ENCODE measurements at regions not wholly inside any gene's neighbourhood (a gene's known extent, or its start where the extent isn't known, plus 50 kb on each side); places are given as distances from the start of the nearest gene placed in this dataset.

DNA sequence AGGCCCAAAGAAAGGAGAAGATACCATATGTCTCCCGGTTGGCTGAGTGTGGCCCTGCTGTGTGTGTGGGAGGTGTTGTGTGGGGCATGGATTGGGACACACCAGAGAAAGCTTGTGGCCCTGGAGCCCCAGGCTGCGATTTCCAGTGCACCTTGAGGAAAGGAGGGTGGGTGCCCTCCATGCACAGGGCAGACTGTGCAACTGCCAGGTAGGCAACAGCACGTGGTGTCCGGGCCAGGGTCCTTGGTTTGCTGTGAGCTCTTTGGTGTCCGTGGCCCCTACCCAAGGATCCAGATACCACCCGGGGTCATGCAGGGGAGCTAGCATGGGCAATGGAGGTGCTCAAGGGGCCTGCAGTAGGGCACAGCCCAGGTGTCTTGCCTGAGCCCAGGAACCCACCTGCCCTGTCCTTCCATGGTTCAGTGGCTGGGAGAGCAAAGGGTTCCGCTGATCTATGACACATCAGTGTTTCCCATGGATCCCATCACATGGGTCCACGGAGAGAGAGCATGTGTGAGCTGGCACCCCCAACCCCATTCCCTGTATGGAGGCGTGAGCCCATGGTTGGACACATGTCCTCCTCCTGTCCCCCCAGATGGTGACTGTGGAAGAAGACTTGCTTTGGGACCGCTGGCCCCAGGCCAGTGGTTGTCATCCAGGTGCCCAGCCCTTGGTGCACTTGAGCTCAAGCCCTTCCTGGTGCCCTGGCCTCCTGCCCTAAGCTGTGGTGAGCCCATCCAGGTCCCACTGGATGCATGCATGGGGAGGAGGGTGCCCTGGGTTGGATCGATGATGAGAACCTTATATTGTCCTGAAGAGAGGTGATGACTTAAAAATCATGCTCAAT is 223.4 kb downstream of the SNRPN start:
- Histone ChIP-seq H3K36me3 (ENCODE audit: control insufficient read depth, insufficient read depth, low read length) (no peaks in the 10 kb centered on the region), H3K27ac (ENCODE audit: low read depth, low read length) (no peak overlapping the region), H3K9me3 (ENCODE audit: control insufficient read depth, insufficient read depth, low read length) (peaks cover 95% of the 10 kb centered on the region), H3K27me3 (ENCODE audit: control insufficient read depth, insufficient read depth, low read length) (no peaks in the 10 kb centered on the region), H3K4me1 (ENCODE audit: control insufficient read depth, insufficient read depth, low read length) (no peaks in the 10 kb centered on the region), H3K9ac (ENCODE audit: low read depth, low read length) (no peak overlapping the region), H3K4me3 (ENCODE audit: low read depth, low read length) (no peak overlapping the region)

- no peak overlapping the region for H3K9ac ChIP-seq (ENCODE audit: low read depth, low read length)
- no peak overlapping the region for H3K4me3 ChIP-seq (ENCODE audit: low read depth, low read length)
- no peaks in the 10 kb centered on the region for H3K4me1 ChIP-seq (ENCODE audit: control insufficient read depth, insufficient read depth, low read length)
- no peaks in the 10 kb centered on the region for H3K27me3 ChIP-seq (ENCODE audit: control insufficient read depth, insufficient read depth, low read length)
- no peaks in the 10 kb centered on the region for H3K36me3 ChIP-seq (ENCODE audit: control insufficient read depth, insufficient read depth, low read length)
- no peak overlapping the region for H3K27ac ChIP-seq (ENCODE audit: low read depth, low read length)
- H3K9me3 ChIP-seq (ENCODE audit: control insufficient read depth, insufficient read depth, low read length): peaks cover 95% of the 10 kb centered on the region
These were observed 224.3 kb downstream of the SNRPN start for GRCh38 chr15:25178835-25179672.

DNA sequence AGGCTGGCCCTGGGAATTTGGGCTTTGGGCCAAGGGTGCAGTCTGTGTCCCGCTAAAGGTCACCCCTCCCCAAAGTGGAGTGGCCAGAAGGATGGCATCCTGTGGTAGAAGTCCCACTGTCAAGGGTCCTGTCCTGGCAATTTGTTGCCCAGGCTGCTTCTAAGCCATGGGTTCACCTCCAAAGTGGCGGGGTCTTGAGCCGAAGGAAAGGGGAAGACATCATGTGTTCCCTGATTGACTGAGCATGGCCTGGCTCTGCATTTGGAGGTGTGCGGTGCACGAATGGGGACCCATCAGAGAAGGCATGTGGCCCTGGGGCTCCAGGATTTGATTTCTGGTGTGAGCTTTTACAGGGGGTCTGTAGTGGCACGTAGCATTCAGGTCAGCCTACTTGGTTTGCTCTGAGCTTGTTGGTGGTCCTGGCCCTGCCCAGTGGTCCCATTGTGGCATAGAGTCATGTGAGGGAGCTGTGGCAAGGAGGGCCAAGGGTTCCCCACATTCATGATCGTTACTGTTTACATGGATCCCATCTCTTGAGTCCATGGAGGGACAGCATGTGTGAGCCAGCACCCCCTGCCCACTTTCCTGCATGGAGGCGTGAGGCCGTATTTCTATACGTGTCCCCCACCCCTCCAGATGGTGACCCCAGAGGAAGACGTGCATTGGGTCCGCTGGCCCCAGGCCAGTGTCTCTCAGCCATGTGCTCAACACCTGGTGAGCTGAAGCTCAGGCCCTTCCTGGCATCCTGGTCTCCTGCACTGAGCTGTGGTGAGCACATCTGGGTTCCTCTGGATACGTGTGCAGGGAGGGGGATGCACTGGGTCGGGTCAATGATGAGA is 225.1 kb downstream of the SNRPN start:
- H3K36me3 ChIP-seq (ENCODE audit: control insufficient read depth, insufficient read depth, low read length): no peaks in the 10 kb centered on the region
- no peaks in the 10 kb centered on the region for H3K27me3 ChIP-seq (ENCODE audit: control insufficient read depth, insufficient read depth, low read length)
- H3K9ac ChIP-seq (ENCODE audit: low read depth, low read length): no peak overlapping the region
- H3K4me1 ChIP-seq (ENCODE audit: control insufficient read depth, insufficient read depth, low read length): no peaks in the 10 kb centered on the region
- H3K27ac ChIP-seq (ENCODE audit: low read depth, low read length): no peak overlapping the region
- peaks cover 94% of the 10 kb centered on the region for H3K9me3 ChIP-seq (ENCODE audit: control insufficient read depth, insufficient read depth, low read length)
- no peak overlapping the region for H3K4me3 ChIP-seq (ENCODE audit: low read depth, low read length)

DNA sequence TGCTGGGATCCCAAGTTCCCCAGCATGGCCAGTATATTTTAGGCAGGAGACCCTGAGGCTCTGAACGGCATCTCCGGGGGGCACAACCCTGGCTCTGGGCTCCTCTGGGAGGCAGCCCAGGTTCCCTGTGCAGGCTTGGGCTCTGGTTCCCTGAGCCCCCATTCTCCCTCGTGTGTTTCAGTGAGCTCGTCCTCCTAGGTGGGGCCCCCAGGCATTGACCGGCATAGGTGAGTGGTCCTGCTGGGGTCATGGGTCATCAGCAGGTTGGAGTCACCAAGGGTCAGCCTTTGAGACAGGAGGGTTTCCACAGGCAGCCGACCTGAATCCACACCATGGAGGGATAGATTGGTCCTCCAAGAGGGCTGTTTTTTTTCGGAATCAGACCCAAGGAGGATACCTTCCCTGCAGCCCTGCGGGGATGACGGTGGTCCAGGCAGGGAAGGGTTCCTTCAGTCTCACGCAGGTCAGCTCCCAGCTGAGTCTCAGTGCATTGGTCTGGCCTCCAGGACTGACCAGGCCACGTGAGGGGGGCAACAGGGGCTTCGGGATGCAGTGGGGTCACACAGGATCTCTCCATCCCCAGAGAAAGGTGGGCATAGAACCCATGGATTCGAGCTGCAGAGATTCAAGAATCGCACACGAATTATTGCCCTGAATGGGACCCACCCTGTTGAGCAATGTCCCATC is 226.0 kb downstream of the SNRPN start:
- Histone ChIP-seq H3K9ac (ENCODE audit: low read depth, low read length) (no peak overlapping the region), H3K9me3 (ENCODE audit: control insufficient read depth, insufficient read depth, low read length) (peaks cover 94% of the 10 kb centered on the region), H3K4me3 (ENCODE audit: low read depth, low read length) (no peak overlapping the region), H3K27me3 (ENCODE audit: control insufficient read depth, insufficient read depth, low read length) (no peaks in the 10 kb centered on the region), H3K36me3 (ENCODE audit: control insufficient read depth, insufficient read depth, low read length) (no peaks in the 10 kb centered on the region), H3K4me1 (ENCODE audit: control insufficient read depth, insufficient read depth, low read length) (no peaks in the 10 kb centered on the region), H3K27ac (ENCODE audit: low read depth, low read length) (no peak overlapping the region)

GRCh38 chr15:25181293-25182097 is 226.7 kb downstream of the SNRPN start:
- no peak overlapping the region for H3K27ac ChIP-seq (ENCODE audit: low read depth, low read length)
- H3K4me3 ChIP-seq (ENCODE audit: low read depth, low read length): no peak overlapping the region
- H3K9ac ChIP-seq (ENCODE audit: low read depth, low read length): no peak overlapping the region
- no peaks in the 10 kb centered on the region for H3K27me3 ChIP-seq (ENCODE audit: control insufficient read depth, insufficient read depth, low read length)
- H3K36me3 ChIP-seq (ENCODE audit: control insufficient read depth, insufficient read depth, low read length): no peaks in the 10 kb centered on the region
- H3K9me3 ChIP-seq (ENCODE audit: control insufficient read depth, insufficient read depth, low read length): peaks cover 94% of the 10 kb centered on the region
- H3K4me1 ChIP-seq (ENCODE audit: control insufficient read depth, insufficient read depth, low read length): no peaks in the 10 kb centered on the region

DNA sequence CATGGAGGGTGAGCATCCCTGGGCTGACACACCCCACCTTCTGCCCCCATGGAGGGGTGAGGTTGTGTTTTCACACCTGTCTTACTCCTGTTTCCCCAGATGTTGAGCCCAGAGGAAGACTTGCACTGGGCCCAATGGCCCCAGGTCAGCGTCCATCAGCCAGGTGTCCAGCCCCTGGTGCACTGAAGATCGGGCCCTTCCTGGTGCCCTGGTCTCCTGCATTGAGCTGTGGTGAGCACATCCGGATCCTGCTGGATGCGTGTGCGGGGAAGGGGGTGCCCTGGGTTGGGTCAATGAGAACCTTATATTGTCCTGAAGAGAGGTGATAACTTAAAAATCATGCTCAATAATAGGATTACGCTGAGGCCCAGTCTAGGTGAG is 227.3 kb downstream of the SNRPN start:
- Histone ChIP-seq H3K4me3 (ENCODE audit: low read depth, low read length) (no peak overlapping the region), H3K9ac (ENCODE audit: low read depth, low read length) (no peak overlapping the region), H3K9me3 (ENCODE audit: control insufficient read depth, insufficient read depth, low read length) (peaks cover 95% of the 10 kb centered on the region), H3K36me3 (ENCODE audit: control insufficient read depth, insufficient read depth, low read length) (no peaks in the 10 kb centered on the region), H3K4me1 (ENCODE audit: control insufficient read depth, insufficient read depth, low read length) (no peaks in the 10 kb centered on the region), H3K27me3 (ENCODE audit: control insufficient read depth, insufficient read depth, low read length) (no peaks in the 10 kb centered on the region), H3K27ac (ENCODE audit: low read depth, low read length) (no peak overlapping the region)

DNA sequence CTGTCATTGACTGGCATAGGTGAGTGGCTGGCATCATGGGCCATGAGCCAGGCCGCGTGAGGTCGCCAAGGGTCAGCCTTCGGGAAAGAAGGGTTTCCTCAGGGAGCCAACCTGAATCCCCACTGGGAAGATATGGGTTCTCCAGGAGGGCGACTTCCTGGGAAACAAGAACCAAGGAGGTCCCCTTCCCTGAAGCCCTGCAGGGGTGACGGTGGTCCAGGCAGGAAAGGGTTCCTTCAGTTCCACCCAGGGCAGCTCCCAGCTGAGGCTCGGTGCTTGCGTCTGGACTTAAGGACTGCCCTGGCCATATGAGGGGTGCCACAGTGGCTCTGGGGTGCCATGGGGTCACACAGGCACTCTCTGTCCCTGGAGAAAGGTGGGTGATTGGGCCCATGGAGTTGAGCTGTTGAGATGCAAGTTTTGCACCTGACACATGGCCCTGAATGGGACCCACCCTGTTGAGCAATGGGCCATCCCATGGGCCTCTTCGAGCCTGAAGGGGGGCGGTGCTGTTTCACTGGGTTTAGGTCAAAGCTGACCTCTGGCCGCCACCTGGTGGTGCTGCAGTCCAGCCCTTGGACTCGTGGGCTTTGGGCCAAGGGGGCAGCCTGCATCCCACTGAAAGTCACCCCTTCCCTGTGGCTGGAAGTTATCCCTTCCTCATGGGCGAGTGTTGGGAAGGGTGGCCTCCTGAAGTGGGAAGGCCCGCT is 228.1 kb downstream of the SNRPN start:
- no peaks in the 10 kb centered on the region for H3K36me3 ChIP-seq (ENCODE audit: control insufficient read depth, insufficient read depth, low read length)
- H3K27ac ChIP-seq (ENCODE audit: low read depth, low read length): no peak overlapping the region
- no peaks in the 10 kb centered on the region for H3K4me1 ChIP-seq (ENCODE audit: control insufficient read depth, insufficient read depth, low read length)
- H3K27me3 ChIP-seq (ENCODE audit: control insufficient read depth, insufficient read depth, low read length): no peaks in the 10 kb centered on the region
- no peak overlapping the region for H3K4me3 ChIP-seq (ENCODE audit: low read depth, low read length)
- H3K9me3 ChIP-seq (ENCODE audit: control insufficient read depth, insufficient read depth, low read length): peaks cover 94% of the 10 kb centered on the region
- no peak overlapping the region for H3K9ac ChIP-seq (ENCODE audit: low read depth, low read length)

DNA sequence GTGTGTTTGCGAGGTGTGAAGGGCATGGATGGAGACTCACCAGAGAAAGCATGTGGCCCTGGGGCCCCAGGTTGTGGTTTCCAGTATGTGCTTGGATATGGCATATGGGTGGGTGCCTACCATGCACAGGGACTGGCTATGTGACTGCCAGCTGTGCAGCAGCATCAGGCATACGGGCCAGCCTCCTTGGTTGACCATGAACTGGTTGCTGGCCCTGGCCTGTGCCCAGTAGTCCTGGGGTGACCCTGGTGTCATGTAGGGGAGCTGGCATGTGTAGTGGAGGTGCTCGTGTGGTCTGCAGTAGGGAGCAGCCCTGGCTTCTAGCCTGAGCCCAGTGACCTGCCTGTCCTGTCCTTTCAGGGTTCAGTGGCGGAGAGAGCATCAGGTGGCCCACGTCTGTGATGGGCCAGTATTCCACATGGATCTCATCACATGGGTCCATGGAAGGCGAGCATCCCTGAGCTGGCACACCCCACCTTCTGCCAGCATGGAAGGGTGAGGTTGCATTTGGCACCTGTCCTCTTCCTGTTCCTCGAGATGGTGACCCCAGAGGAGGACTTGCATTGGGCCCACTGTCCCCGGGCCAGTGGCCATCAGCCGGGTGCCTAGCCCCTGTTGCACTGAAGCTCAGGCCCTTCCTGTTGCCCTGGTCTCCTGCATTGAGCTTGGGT is 228.9 kb downstream of the SNRPN start:
- Histone ChIP-seq H3K4me1 (ENCODE audit: control insufficient read depth, insufficient read depth, low read length) (no peaks in the 10 kb centered on the region), H3K27me3 (ENCODE audit: control insufficient read depth, insufficient read depth, low read length) (no peaks in the 10 kb centered on the region), H3K4me3 (ENCODE audit: low read depth, low read length) (no peak overlapping the region), H3K9ac (ENCODE audit: low read depth, low read length) (no peak overlapping the region), H3K27ac (ENCODE audit: low read depth, low read length) (no peak overlapping the region), H3K36me3 (ENCODE audit: control insufficient read depth, insufficient read depth, low read length) (no peaks in the 10 kb centered on the region), H3K9me3 (ENCODE audit: control insufficient read depth, insufficient read depth, low read length) (peaks cover 94% of the 10 kb centered on the region)

DNA sequence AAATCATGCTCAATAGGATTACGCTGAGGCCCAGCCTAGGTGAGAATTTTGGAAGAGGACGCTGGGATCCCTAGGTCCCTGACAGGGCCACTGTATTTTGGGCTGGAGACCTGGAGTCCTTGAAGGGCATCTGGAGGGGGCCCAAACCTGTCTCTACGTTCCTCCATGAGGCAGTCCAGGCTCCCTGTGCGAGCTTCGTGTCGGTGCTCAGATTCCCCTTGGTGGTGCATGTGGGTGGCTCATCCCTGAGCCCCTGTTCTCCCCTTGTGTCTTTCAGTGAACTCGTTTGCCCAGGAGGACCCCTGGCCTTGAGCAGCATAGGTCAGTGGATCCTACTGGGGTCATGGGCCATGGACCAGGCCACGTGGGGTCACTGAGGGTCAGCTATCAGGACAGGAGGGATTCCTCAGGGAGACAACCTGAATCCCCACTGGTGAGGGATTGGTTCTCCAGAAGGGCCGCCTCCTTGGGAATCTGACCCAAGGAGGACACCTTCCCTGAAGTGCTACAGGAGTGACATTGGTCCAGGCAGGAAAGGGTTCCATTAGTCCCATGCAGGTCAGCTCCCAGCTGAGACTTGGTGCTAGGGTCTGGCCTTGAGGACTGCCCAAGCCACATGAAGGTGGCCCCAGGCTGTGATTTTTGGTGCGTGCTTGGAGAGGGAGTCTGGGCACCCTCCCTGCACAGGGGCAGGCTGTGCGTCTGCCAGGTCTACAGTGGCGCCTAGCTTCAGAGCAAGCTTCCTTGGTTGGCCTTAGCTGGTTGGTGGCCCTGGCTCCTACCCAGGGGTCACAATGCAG is 229.8 kb downstream of the SNRPN start:
- no peaks in the 10 kb centered on the region for H3K4me1 ChIP-seq (ENCODE audit: control insufficient read depth, insufficient read depth, low read length)
- H3K27ac ChIP-seq (ENCODE audit: low read depth, low read length): no peak overlapping the region
- peaks cover 94% of the 10 kb centered on the region for H3K9me3 ChIP-seq (ENCODE audit: control insufficient read depth, insufficient read depth, low read length)
- no peaks in the 10 kb centered on the region for H3K27me3 ChIP-seq (ENCODE audit: control insufficient read depth, insufficient read depth, low read length)
- H3K4me3 ChIP-seq (ENCODE audit: low read depth, low read length): no peak overlapping the region
- no peaks in the 10 kb centered on the region for H3K36me3 ChIP-seq (ENCODE audit: control insufficient read depth, insufficient read depth, low read length)
- no peak overlapping the region for H3K9ac ChIP-seq (ENCODE audit: low read depth, low read length)

Data from HUES48 (cell line).